ENCODE measurements at regions not wholly inside any gene's neighbourhood (a gene's known extent, or its start where the extent isn't known, plus 50 kb on each side); places are given as distances from the start of the nearest gene placed in this dataset.
"Not testable (repeated sequence)": the region's sequence is repeated elsewhere in the genome, so short reads cannot be mapped to it uniquely, and the experiment has no call there.

GRCh38 chrY:26306046-26306445, 684.1 kb downstream of the CDY1 start:
- H3K27ac ChIP-seq (ENCODE audit: extremely low read length, insufficient read depth, low read length); H3K9me3 ChIP-seq (ENCODE audit: low read length); H3K4me2 ChIP-seq (ENCODE audit: low read depth, low read length); H3K79me2 ChIP-seq (ENCODE audit: insufficient read depth, low read length); FAIRE-seq; in situ Hi-C loops (cut with HindIII; ENCODE audit: extremely low pct_ligation_motif_present, low pct_unique_long_range_greater_than_20kb); BruUV-seq (replicated peaks); DNase-seq (ENCODE audit: low spot score); H3K9ac ChIP-seq (ENCODE audit: insufficient read depth, low read depth, low read length); CTCF ChIA-PET (ENCODE audit: low intra/inter-chr PET ratio, low total read pairs); H3K4me3 ChIP-seq (replicated peaks in 1 of 3; ENCODE audit: insufficient read depth in 1 of 3, low read depth in 2 of 3, low read length in 3 of 3); H3K36me3 ChIP-seq (replicated peaks in 1 of 2; ENCODE audit: control insufficient read depth in 1 of 2, insufficient read depth in 2 of 2, low read length in 2 of 2); ATAC-seq; H3K4me1 ChIP-seq (ENCODE audit: insufficient read depth, low read length); intact Hi-C loops (cut with micrococcal nuclease; ENCODE audit: unreplicated experiment); H4K20me1 ChIP-seq (ENCODE audit: insufficient read depth, low read length); POLR2A ChIA-PET; H3K27me3 ChIP-seq (ENCODE audit: control insufficient read depth in 1 of 2, insufficient read depth in 2 of 2, low read length in 2 of 2); H2AFZ ChIP-seq (ENCODE audit: low read length): not testable (repeated sequence)

GRCh38 chrY:26306630-26307385, 684.9 kb downstream of the CDY1 start:
- ATAC-seq; DNase-seq (ENCODE audit: low spot score); CTCF ChIA-PET (ENCODE audit: low intra/inter-chr PET ratio, low total read pairs); H2AFZ ChIP-seq (ENCODE audit: low read length); H3K9me3 ChIP-seq (ENCODE audit: low read length); H3K27ac ChIP-seq (ENCODE audit: extremely low read length, insufficient read depth, low read length); H3K79me2 ChIP-seq (ENCODE audit: insufficient read depth, low read length); in situ Hi-C loops (cut with HindIII; ENCODE audit: extremely low pct_ligation_motif_present, low pct_unique_long_range_greater_than_20kb); H3K9ac ChIP-seq (ENCODE audit: insufficient read depth, low read depth, low read length); H3K36me3 ChIP-seq (replicated peaks in 1 of 2; ENCODE audit: control insufficient read depth in 1 of 2, insufficient read depth in 2 of 2, low read length in 2 of 2); BruUV-seq (replicated peaks); intact Hi-C loops (cut with micrococcal nuclease; ENCODE audit: unreplicated experiment); FAIRE-seq; H3K4me3 ChIP-seq (replicated peaks in 1 of 3; ENCODE audit: insufficient read depth in 1 of 3, low read depth in 2 of 3, low read length in 3 of 3); H4K20me1 ChIP-seq (ENCODE audit: insufficient read depth, low read length); H3K27me3 ChIP-seq (ENCODE audit: control insufficient read depth in 1 of 2, insufficient read depth in 2 of 2, low read length in 2 of 2); H3K4me1 ChIP-seq (ENCODE audit: insufficient read depth, low read length); POLR2A ChIA-PET; H3K4me2 ChIP-seq (ENCODE audit: low read depth, low read length): not testable (repeated sequence)
- no CpG with 5 or more reads among the region's 1 CpG for WGBS (ENCODE audit: low lambda C conversion rate)

- POLR2A ChIA-PET; H3K36me3 ChIP-seq (replicated peaks in 1 of 2; ENCODE audit: control insufficient read depth in 1 of 2, insufficient read depth in 2 of 2, low read length in 2 of 2); DNase-seq (ENCODE audit: low spot score); H3K4me2 ChIP-seq (ENCODE audit: low read depth, low read length); BruUV-seq (replicated peaks); ATAC-seq; intact Hi-C loops (cut with micrococcal nuclease; ENCODE audit: unreplicated experiment); H3K79me2 ChIP-seq (ENCODE audit: insufficient read depth, low read length); H3K9ac ChIP-seq (ENCODE audit: insufficient read depth, low read depth, low read length); H4K20me1 ChIP-seq (ENCODE audit: insufficient read depth, low read length); CTCF ChIA-PET (ENCODE audit: low intra/inter-chr PET ratio, low total read pairs); H2AFZ ChIP-seq (ENCODE audit: low read length); H3K9me3 ChIP-seq (ENCODE audit: low read length); H3K4me3 ChIP-seq (replicated peaks in 1 of 3; ENCODE audit: insufficient read depth in 1 of 3, low read depth in 2 of 3, low read length in 3 of 3); in situ Hi-C loops (cut with HindIII; ENCODE audit: extremely low pct_ligation_motif_present, low pct_unique_long_range_greater_than_20kb); H3K4me1 ChIP-seq (ENCODE audit: insufficient read depth, low read length); H3K27me3 ChIP-seq (ENCODE audit: control insufficient read depth in 1 of 2, insufficient read depth in 2 of 2, low read length in 2 of 2); H3K27ac ChIP-seq (ENCODE audit: extremely low read length, insufficient read depth, low read length); FAIRE-seq: not testable (repeated sequence)
Observed at GRCh38 chrY:26308308-26308707, 686.4 kb downstream of the CDY1 start.
